BLaER1 (cell line): ENCODE measurements at regions not wholly inside any gene's neighbourhood (a gene's known extent, or its start where the extent isn't known, plus 50 kb on each side); places are given as distances from the start of the nearest gene placed in this dataset.
"Not testable (repeated sequence)": the region's sequence is repeated elsewhere in the genome, so short reads cannot be mapped to it uniquely, and the experiment has no call there.

ENCODE experiments used
- H3K27ac ChIP-seq: shearing (Covaris generic); formaldehyde crosslinking; 2 replicates; pipeline ENCODE4 v1.8.1; 2022
- H3K27me3 ChIP-seq: shearing (Covaris generic); formaldehyde crosslinking; 2 replicates; pipeline ENCODE4 v1.8.1; 2022
- H3K36me3 ChIP-seq: shearing (Covaris generic); formaldehyde crosslinking; 2 replicates; pipeline ENCODE4 v1.8.1; 2022
- H3K4me1 ChIP-seq: shearing (Covaris generic); formaldehyde crosslinking; 2 replicates; pipeline ENCODE4 v1.8.1; 2022
- H3K4me2 ChIP-seq: shearing (Covaris generic); formaldehyde crosslinking; 2 replicates; pipeline ENCODE4 v1.8.1; 2022
- H3K4me3 ChIP-seq: shearing (Covaris generic); formaldehyde crosslinking; 2 replicates; pipeline ENCODE4 v1.8.1; 2022
- H3K9ac ChIP-seq: shearing (Covaris generic); formaldehyde crosslinking; 2 replicates; pipeline ENCODE4 v1.8.1; 2022
- H3K9me3 ChIP-seq: shearing (Covaris generic); formaldehyde crosslinking; 2 replicates; pipeline ENCODE4 v1.8.1; 2022
- H4K20me1 ChIP-seq: shearing (Covaris generic); formaldehyde crosslinking; 2 replicates; pipeline ENCODE4 v1.8.1; 2022
- Cebpa-rat ChIP-seq: shearing (Covaris generic); IDR thresholded peaks from 2 replicates; pipeline ENCODE4 v1.8.1; 2022

DNA sequence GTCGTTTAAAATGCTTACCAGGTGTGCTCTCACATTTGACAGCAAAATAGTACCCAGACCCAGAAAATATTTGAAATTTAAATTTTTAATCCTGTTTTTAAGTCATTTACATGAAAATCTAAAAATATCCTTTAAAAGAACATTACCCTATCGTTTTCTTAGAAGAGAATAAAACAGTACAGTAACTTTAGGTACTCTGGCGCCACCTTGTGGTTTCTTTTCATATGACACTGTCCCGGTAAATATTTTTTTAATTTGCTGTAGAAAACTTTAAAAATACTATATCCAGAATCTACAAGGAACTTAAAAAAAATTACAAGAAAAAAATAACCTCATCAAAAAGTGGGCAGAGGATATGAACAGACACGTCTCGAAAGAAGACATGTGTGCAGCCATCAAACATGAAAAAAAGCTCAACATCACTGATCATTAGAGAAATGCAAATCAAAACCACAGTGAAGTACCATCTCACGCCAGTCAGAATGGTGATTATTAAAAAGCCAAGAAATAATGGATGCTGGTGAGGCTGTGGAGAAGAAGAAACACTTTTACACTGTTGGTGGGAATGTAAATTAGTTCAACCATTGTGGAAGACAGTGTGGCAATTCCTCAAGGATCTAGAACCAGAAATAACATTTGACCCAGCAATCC lies 129.2 kb downstream of the RGS21 start:
- no peak overlapping the region for H3K4me3 ChIP-seq
- H3K27ac ChIP-seq: no peak overlapping the region
- no peak for TF ChIP-seq Cebpa-rat
- no peaks in the 10 kb centered on the region for H3K4me1 ChIP-seq
- H4K20me1 ChIP-seq: no peaks in the 10 kb centered on the region
- H3K9ac ChIP-seq: no peak overlapping the region
- no peaks in the 10 kb centered on the region for H3K27me3 ChIP-seq
- H3K36me3 ChIP-seq: no peaks in the 10 kb centered on the region
- H3K9me3 ChIP-seq: no peaks in the 10 kb centered on the region
- H3K4me2 ChIP-seq: no peak overlapping the region

DNA sequence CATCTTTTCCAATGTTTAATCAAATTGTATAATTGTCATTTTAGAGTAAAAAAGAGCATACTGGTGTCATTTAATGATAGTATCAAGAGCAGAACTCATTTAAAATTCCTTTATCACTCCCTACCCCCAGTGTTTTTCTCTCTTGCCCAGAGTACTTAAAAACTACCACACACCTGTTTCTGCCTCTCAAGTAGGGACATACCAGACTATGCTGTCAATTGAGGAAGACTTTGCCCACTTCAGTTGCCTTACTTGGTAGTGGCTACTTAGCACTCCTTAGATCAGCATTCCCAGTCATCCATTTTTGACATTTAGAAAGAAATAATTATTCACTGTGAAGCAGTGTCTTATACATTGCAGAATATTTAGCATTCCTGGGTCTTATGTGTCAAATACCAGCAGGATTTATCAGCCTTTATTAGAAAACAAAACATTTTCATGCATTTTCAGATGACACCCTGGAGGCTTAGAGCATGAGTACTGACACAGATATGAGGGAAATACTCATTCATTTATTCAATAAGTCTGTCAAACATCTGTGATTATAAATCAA lies 127.5 kb upstream of the RGS1 start:
- H3K4me1 ChIP-seq: no peaks in the 10 kb centered on the region
- H3K27ac ChIP-seq: no peak overlapping the region
- H3K27me3 ChIP-seq: no peaks in the 10 kb centered on the region
- no peak overlapping the region for H3K4me3 ChIP-seq
- H3K9me3 ChIP-seq: no peaks in the 10 kb centered on the region
- no peak overlapping the region for H3K4me2 ChIP-seq
- no peaks in the 10 kb centered on the region for H4K20me1 ChIP-seq
- no peaks in the 10 kb centered on the region for H3K36me3 ChIP-seq
- no peak overlapping the region for H3K9ac ChIP-seq
- TF ChIP-seq Cebpa-rat: no peak

DNA sequence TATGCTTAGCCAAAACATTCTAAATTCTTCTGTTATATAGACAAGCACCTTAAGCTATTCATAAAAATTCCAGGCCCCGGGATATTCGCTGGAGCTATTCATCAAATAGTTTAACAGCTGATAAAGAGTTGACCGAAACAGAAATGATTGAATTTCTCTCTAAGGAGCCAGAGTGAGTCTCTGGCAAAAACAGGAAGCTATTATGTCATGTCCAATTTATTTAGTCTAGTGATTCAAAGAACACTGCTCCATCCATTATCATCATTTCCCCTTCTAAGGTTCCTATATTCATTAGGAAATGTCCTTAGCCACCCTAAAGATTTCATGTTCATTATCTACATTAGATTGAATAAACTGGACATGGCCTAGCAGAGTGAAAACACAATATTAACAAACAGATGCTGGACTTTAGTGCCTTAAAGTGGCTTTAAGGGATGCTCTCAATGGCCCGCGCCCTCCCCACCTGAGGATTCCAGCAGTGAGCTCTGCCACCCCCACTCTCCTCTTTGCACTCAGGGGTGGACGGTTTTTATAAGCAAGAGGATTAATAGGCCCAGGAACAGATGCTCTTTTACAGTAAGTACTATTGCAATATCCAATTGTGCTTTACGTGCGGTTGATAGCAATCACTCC lies 122.1 kb upstream of the RGS1 start:
- no peak for TF ChIP-seq Cebpa-rat
- H4K20me1 ChIP-seq: no peaks in the 10 kb centered on the region
- no peak overlapping the region for H3K4me3 ChIP-seq
- no peaks in the 10 kb centered on the region for H3K4me1 ChIP-seq
- no peaks in the 10 kb centered on the region for H3K9me3 ChIP-seq
- no peak overlapping the region for H3K9ac ChIP-seq
- H3K36me3 ChIP-seq: no peaks in the 10 kb centered on the region
- H3K27ac ChIP-seq: no peak overlapping the region
- no peak overlapping the region for H3K4me2 ChIP-seq
- no peaks in the 10 kb centered on the region for H3K27me3 ChIP-seq

DNA sequence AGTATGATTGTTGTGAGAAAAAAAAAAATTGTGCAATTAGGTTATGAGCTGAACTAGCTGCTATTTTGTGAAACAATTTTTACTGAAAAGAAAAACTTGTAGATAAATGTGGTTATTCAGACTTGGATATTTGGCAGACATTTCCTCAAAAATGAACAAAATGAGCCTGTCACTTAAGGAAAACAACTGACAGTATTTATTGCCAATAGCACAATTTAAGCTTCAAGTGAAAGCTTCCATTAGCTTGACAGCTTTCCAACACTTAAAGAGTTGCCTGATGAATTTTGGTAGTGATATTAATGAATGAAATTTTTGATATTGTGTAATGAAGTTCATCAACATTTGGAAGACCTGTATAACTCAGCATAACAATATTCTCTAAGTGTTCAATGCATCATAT lies 116.1 kb upstream of the RGS1 start:
- no peaks in the 10 kb centered on the region for H3K27me3 ChIP-seq
- H3K4me3 ChIP-seq: no peak overlapping the region
- no peaks in the 10 kb centered on the region for H4K20me1 ChIP-seq
- H3K27ac ChIP-seq: no peak overlapping the region
- TF ChIP-seq Cebpa-rat: no peak
- H3K9me3 ChIP-seq: no peaks in the 10 kb centered on the region
- H3K4me1 ChIP-seq: no peaks in the 10 kb centered on the region
- no peak overlapping the region for H3K4me2 ChIP-seq
- H3K36me3 ChIP-seq: no peaks in the 10 kb centered on the region
- no peak overlapping the region for H3K9ac ChIP-seq

DNA sequence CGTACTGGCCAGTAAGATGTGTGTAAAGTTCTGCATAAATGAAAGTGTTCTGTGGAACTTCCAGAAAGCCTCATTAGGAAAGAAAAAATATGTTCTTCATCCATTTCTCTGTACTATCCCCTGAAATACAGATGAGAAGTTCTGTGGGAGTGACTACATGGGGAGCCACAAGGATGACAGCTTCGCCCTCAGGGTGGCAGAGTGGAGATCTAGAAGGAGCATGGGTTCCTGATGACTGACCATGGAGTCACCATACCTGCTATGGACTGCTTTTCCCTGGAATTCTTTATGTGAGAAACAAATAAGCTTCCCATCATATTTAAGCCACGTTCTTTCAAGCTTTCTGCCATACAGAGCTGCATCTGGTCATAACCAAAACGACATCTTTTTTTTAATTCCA lies 113.9 kb upstream of the RGS1 start:
- H3K4me3 ChIP-seq: no peak overlapping the region
- no peak for TF ChIP-seq Cebpa-rat
- no peaks in the 10 kb centered on the region for H3K36me3 ChIP-seq
- H3K9me3 ChIP-seq: no peaks in the 10 kb centered on the region
- H3K9ac ChIP-seq: no peak overlapping the region
- H4K20me1 ChIP-seq: no peaks in the 10 kb centered on the region
- H3K27ac ChIP-seq: no peak overlapping the region
- H3K27me3 ChIP-seq: no peaks in the 10 kb centered on the region
- H3K4me1 ChIP-seq: no peaks in the 10 kb centered on the region
- H3K4me2 ChIP-seq: no peak overlapping the region

DNA sequence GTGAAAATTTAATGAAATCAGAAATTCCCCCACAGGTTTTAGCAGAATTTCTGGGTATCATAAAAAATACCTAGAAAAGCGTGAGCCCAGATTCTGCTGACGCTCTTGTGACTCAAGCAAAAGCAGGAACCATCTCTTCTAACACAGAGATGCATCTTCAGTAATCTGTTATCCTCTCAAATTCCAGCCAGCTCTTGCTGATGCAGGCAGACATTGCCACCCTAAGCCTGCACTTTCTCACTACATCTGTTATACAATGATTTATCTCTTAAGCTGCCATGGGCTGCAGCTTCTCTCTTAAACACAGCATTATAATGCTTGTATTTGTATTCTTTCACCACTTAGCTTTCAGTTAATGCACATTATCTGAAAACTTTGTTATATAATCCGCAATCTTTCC lies 113.0 kb upstream of the RGS1 start:
- Histone ChIP-seq H4K20me1 (no peaks in the 10 kb centered on the region), H3K4me3 (no peak overlapping the region), H3K4me1 (no peaks in the 10 kb centered on the region), H3K27ac (no peak overlapping the region), H3K4me2 (no peak overlapping the region), H3K9me3 (no peaks in the 10 kb centered on the region), H3K9ac (no peak overlapping the region), H3K27me3 (no peaks in the 10 kb centered on the region), H3K36me3 (no peaks in the 10 kb centered on the region)
- no peak for TF ChIP-seq Cebpa-rat

DNA sequence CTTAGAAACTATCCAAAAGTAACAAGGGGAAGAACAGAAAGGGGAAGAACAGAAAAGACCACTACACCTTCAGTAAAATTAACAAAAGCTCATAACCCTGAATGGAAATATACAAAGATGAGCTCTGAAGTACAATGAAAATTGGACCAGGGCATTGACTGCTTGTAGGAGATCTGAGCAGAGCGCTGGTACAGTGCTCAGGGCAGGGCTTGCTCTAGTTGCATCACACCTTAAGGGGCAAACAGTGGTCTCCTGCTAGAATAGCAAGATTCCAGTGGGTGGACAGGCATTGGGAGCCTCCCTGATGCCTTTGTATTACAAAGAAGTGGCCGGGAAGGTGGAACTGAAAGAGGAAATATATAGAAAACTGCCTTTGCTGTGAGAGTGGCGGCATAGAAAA lies 111.9 kb upstream of the RGS1 start:
- H3K27ac ChIP-seq: no peak overlapping the region
- no peak overlapping the region for H3K4me3 ChIP-seq
- no peak overlapping the region for H3K4me2 ChIP-seq
- no peak overlapping the region for H3K9ac ChIP-seq
- no peaks in the 10 kb centered on the region for H3K27me3 ChIP-seq
- no peaks in the 10 kb centered on the region for H3K36me3 ChIP-seq
- no peak for TF ChIP-seq Cebpa-rat
- no peaks in the 10 kb centered on the region for H3K4me1 ChIP-seq
- H3K9me3 ChIP-seq: no peaks in the 10 kb centered on the region
- no peaks in the 10 kb centered on the region for H4K20me1 ChIP-seq

GRCh38 chr1:192465221-192465620 lies 110.4 kb upstream of the RGS1 start:
- not testable (repeated sequence) for H3K27ac ChIP-seq, H3K27me3 ChIP-seq, H3K4me1 ChIP-seq, H3K4me2 ChIP-seq, H4K20me1 ChIP-seq, H3K4me3 ChIP-seq, H3K9me3 ChIP-seq, H3K36me3 ChIP-seq, H3K9ac ChIP-seq

DNA sequence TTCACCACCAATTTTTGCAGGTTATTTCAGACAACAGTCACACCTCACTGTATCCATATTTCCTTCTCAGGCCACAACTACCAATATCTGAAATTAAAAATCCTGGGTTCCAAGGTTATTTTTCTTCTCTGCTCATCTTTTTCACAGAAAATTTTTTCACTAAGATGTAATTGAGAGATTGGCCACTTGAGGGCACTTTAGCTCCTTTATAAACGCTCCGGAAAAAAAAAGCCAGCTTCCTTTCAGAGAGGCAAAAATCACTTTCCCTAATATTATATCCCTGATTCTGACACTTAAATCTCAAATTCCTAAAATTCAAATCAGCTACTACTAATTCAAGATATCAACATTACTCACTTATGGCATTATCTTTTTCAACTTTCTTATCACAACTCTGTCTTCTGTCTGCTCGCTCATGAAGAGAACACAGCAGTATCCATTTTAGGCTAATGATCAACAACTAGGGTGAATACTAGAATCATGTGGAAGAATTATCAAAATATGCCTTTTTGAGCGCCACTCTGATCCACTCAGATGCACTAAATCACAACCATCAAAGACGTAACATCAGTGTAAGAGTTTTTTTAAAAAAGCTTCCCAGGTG lies 101.4 kb upstream of the RGS1 start:
- H3K36me3 ChIP-seq: no peaks in the 10 kb centered on the region
- H3K4me2 ChIP-seq: no peak overlapping the region
- H3K4me3 ChIP-seq: no peak overlapping the region
- H3K27ac ChIP-seq: no peak overlapping the region
- no peaks in the 10 kb centered on the region for H3K4me1 ChIP-seq
- no peaks in the 10 kb centered on the region for H3K27me3 ChIP-seq
- H4K20me1 ChIP-seq: no peaks in the 10 kb centered on the region
- no peaks in the 10 kb centered on the region for H3K9me3 ChIP-seq
- TF ChIP-seq Cebpa-rat: no peak
- no peak overlapping the region for H3K9ac ChIP-seq

DNA sequence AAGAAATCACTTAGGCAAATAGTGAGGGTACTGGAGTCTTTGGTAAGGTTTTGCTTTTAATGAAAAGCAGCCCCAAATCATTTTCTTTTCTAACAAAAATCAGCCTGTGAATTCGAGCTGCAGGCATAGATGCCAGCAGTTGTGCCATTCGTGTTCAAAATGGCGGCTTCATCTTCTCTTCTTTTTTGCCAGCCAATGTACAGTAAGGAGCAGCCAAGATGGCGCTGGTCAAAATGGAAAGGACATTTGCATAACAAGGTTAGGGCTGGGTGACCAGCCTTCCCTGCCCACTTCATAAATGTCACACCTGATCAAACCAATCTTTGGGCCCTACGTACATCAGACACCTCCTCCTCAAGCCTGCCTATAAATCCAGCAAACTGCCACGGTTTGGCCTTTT lies 100.2 kb upstream of the RGS1 start:
- Histone ChIP-seq H4K20me1 (no peaks in the 10 kb centered on the region), H3K9ac (no peak overlapping the region), H3K27ac (no peak overlapping the region), H3K4me2 (no peak overlapping the region), H3K4me1 (no peaks in the 10 kb centered on the region), H3K9me3 (peaks cover 3% of the 10 kb centered on the region; the same call in 1 of the 2 replicates), H3K27me3 (no peaks in the 10 kb centered on the region), H3K36me3 (no peaks in the 10 kb centered on the region), H3K4me3 (no peak overlapping the region)
- TF ChIP-seq Cebpa-rat: no peak
